ENCODE measurements at regions not wholly inside any gene's neighbourhood (a gene's known extent, or its start where the extent isn't known, plus 50 kb on each side); places are given as distances from the start of the nearest gene placed in this dataset.

DNA sequence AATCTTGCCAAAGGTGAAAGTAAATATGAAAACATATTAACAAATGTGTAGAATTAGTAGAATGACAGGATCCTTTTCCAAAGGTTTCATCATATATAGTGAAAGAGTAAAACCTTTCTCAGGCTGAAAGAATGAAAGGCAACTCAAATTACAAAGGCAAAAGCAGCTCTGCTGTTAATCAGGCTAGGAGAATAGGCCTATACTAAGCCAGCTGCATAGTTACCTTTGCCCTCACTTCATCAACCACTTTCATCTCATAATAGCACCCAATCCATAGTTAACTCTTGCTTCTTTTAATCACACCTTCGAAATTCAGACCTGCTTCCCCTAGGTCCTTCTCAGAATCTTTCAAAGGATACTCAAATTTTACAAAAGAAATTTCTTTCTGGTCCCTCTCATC is 1167.6 kb upstream of the ATXN8OS start:
- Histone ChIP-seq H2AFZ (ENCODE audit: control insufficient read depth, low read length) (no peak overlapping the region), H3K27ac (ENCODE audit: control insufficient read depth, insufficient read depth, low read length) (no peak overlapping the region), H3K4me1 (ENCODE audit: control insufficient read depth, extremely low read depth, insufficient read depth, low read length) (no peaks in the 10 kb centered on the region), H3K4me2 (ENCODE audit: control insufficient read depth, extremely low read depth, insufficient read depth, low read depth, low read length) (no peak overlapping the region), H3K9me3 (ENCODE audit: control insufficient read depth, low read depth, low read length) (peaks cover 2% of the 10 kb centered on the region), H3K36me3 (ENCODE audit: control insufficient read depth in 2 of 2, extremely low read depth in 1 of 2, insufficient read depth in 2 of 2, low read length in 2 of 2) (no peaks in the 10 kb centered on the region), H3K79me2 (ENCODE audit: control insufficient read depth, insufficient read depth, low read length) (no peaks in the 10 kb centered on the region), H3K9me1 (ENCODE audit: control insufficient read depth, extremely low read depth, insufficient read depth, low read length) (no peaks in the 10 kb centered on the region), H3K9ac (ENCODE audit: control insufficient read depth, extremely low read depth, insufficient read depth, low read length) (no peak overlapping the region), H3K27me3 (ENCODE audit: control insufficient read depth, extremely low read depth, insufficient read depth, low read length) (no peaks in the 10 kb centered on the region), H3K4me3 (ENCODE audit: control insufficient read depth in 2 of 3, extremely low read depth in 1 of 3, insufficient read depth in 2 of 3, low read depth in 1 of 3, low read length in 3 of 3) (no peak overlapping the region), H4K20me1 (ENCODE audit: control insufficient read depth, extremely low read depth, insufficient read depth, low read length) (no peaks in the 10 kb centered on the region)
- dilution Hi-C loops (cut with MboI; ENCODE audit: extremely low pct_ligation_motif_present, low sequenced_read_pairs): no loop called here
- DNase-seq (ENCODE audit: low read depth, low spot score): no peak
- TF ChIP-seq, protein P1, sequence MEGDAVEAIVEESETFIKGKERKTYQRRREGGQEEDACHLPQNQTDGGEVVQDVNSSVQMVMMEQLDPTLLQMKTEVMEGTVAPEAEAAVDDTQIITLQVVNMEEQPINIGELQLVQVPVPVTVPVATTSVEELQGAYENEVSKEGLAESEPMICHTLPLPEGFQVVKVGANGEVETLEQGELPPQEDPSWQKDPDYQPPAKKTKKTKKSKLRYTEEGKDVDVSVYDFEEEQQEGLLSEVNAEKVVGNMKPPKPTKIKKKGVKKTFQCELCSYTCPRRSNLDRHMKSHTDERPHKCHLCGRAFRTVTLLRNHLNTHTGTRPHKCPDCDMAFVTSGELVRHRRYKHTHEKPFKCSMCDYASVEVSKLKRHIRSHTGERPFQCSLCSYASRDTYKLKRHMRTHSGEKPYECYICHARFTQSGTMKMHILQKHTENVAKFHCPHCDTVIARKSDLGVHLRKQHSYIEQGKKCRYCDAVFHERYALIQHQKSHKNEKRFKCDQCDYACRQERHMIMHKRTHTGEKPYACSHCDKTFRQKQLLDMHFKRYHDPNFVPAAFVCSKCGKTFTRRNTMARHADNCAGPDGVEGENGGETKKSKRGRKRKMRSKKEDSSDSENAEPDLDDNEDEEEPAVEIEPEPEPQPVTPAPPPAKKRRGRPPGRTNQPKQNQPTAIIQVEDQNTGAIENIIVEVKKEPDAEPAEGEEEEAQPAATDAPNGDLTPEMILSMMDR (optimal IDR thresholded peaks at IDR 0.05 in 1 of 3, IDR thresholded peaks at IDR 0.05 in 1 of 3, conservative IDR thresholded peaks at IDR 0.05 in 1 of 3; ENCODE audit: extremely low read depth in 1 of 3, insufficient read depth in 2 of 3, low read length in 3 of 3): no peak
- no peak for TF ChIP-seq EZH2 (IDR thresholded peaks at IDR 0.05; ENCODE audit: low read length)
- no peak for FAIRE-seq

DNA sequence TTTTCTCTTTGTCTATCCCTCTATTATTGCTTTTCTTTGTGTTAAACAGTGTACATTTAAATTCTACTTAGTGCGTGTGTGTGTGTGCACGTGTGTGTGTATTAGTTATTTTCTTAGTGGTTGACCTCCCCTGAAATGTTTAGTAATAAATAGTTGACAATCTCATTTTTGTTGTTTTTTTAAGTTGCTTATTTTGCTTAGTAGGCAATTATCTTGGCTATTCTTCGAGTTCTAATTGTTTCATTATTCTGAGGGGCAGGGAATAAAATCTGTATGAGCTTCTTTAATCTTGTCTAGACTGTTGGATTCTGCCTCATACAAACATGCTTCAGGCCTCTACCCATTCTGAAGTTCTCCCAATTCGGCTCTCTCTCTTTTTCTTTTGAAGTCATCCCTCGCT is 1169.0 kb upstream of the ATXN8OS start:
- no peak for DNase-seq (ENCODE audit: low read depth, low spot score)
- Histone ChIP-seq H2AFZ (ENCODE audit: control insufficient read depth, low read length) (no peak overlapping the region), H3K9me1 (ENCODE audit: control insufficient read depth, extremely low read depth, insufficient read depth, low read length) (no peaks in the 10 kb centered on the region), H3K4me1 (ENCODE audit: control insufficient read depth, extremely low read depth, insufficient read depth, low read length) (no peaks in the 10 kb centered on the region), H3K4me2 (ENCODE audit: control insufficient read depth, extremely low read depth, insufficient read depth, low read depth, low read length) (no peak overlapping the region), H3K27me3 (ENCODE audit: control insufficient read depth, extremely low read depth, insufficient read depth, low read length) (no peaks in the 10 kb centered on the region), H3K79me2 (ENCODE audit: control insufficient read depth, insufficient read depth, low read length) (no peaks in the 10 kb centered on the region), H3K9ac (ENCODE audit: control insufficient read depth, extremely low read depth, insufficient read depth, low read length) (no peak overlapping the region), H3K9me3 (ENCODE audit: control insufficient read depth, low read depth, low read length) (peaks cover 2% of the 10 kb centered on the region), H3K36me3 (ENCODE audit: control insufficient read depth in 2 of 2, extremely low read depth in 1 of 2, insufficient read depth in 2 of 2, low read length in 2 of 2) (no peaks in the 10 kb centered on the region), H3K4me3 (ENCODE audit: control insufficient read depth in 2 of 3, extremely low read depth in 1 of 3, insufficient read depth in 2 of 3, low read depth in 1 of 3, low read length in 3 of 3) (no peak overlapping the region), H3K27ac (ENCODE audit: control insufficient read depth, insufficient read depth, low read length) (no peak overlapping the region), H4K20me1 (ENCODE audit: control insufficient read depth, extremely low read depth, insufficient read depth, low read length) (no peaks in the 10 kb centered on the region)
- FAIRE-seq: no peak
- TF ChIP-seq, protein P1 (optimal IDR thresholded peaks at IDR 0.05 in 1 of 3, IDR thresholded peaks at IDR 0.05 in 1 of 3, conservative IDR thresholded peaks at IDR 0.05 in 1 of 3; ENCODE audit: extremely low read depth in 1 of 3, insufficient read depth in 2 of 3, low read length in 3 of 3): no peak
- no peak for TF ChIP-seq EZH2 (IDR thresholded peaks at IDR 0.05; ENCODE audit: low read length)
- dilution Hi-C loops (cut with MboI; ENCODE audit: extremely low pct_ligation_motif_present, low sequenced_read_pairs): no loop called here

All from keratinocyte (primary cell).